GM21367 (cell line): ENCODE measurements at regions not wholly inside any gene's neighbourhood (a gene's known extent, or its start where the extent isn't known, plus 50 kb on each side); places are given as distances from the start of the nearest gene placed in this dataset.
"Not testable (repeated sequence)": the region's sequence is repeated elsewhere in the genome, so short reads cannot be mapped to it uniquely, and the experiment has no call there.

Experiments
- ATAC-seq: cut with Tn5 transposase; IDR thresholded peaks from one replicate; pipeline ENCODE4 v1.9.1; 2021; ENCODE audit not compliant: unreplicated experiment

- no peak for ATAC-seq
These were observed 1586.0 kb upstream of the PRR20A start for GRCh38 chr13:55554741-55555140.

GRCh38 chr13:55560331-55560730 lies 1580.4 kb upstream of the PRR20A start:
- ATAC-seq, result no peak

- ATAC-seq, result no peak
These were observed 1577.5 kb upstream of the PRR20A start for GRCh38 chr13:55563267-55563666.

- ATAC-seq, result no peak
These were observed 1574.4 kb upstream of the PRR20A start for GRCh38 chr13:55566334-55566733.

- ATAC-seq, result no peak
These were observed 1573.9 kb upstream of the PRR20A start for GRCh38 chr13:55566779-55567178.

GRCh38 chr13:55567721-55568625 lies 1572.7 kb upstream of the PRR20A start:
- ATAC-seq, result no peak

- ATAC-seq, result no peak
These were observed 1571.6 kb upstream of the PRR20A start for GRCh38 chr13:55569082-55569481.

- no peak for ATAC-seq
These were observed 1571.2 kb upstream of the PRR20A start for GRCh38 chr13:55569514-55569913.

- ATAC-seq, result no peak
These were observed 1570.3 kb upstream of the PRR20A start for GRCh38 chr13:55570371-55570770.

GRCh38 chr13:55571237-55571867 lies 1569.4 kb upstream of the PRR20A start:
- no peak for ATAC-seq

- no peak for ATAC-seq
These were observed 1568.3 kb upstream of the PRR20A start for GRCh38 chr13:55572408-55572807.

GRCh38 chr13:55572862-55573261 lies 1567.9 kb upstream of the PRR20A start:
- ATAC-seq, result no peak

GRCh38 chr13:55573565-55573964 lies 1567.2 kb upstream of the PRR20A start:
- no peak for ATAC-seq

- ATAC-seq, result no peak
These were observed 1564.3 kb upstream of the PRR20A start for GRCh38 chr13:55576389-55576788.

- no peak for ATAC-seq
These were observed 1563.5 kb upstream of the PRR20A start for GRCh38 chr13:55577082-55577846.

GRCh38 chr13:55577847-55578210 lies 1562.9 kb upstream of the PRR20A start:
- ATAC-seq, result no peak

- not testable (repeated sequence) for ATAC-seq
These were observed 1558.4 kb upstream of the PRR20A start for GRCh38 chr13:55582294-55582693.

- ATAC-seq, result no peak
These were observed 1556.6 kb upstream of the PRR20A start for GRCh38 chr13:55583953-55584593.

GRCh38 chr13:55602784-55603183 lies 1537.9 kb upstream of the PRR20A start:
- ATAC-seq, result no peak

GRCh38 chr13:55606045-55606665 lies 1534.6 kb upstream of the PRR20A start:
- ATAC-seq, result no peak
